MG63 (cell line): ENCODE measurements at regions not wholly inside any gene's neighbourhood (a gene's known extent, or its start where the extent isn't known, plus 50 kb on each side); places are given as distances from the start of the nearest gene placed in this dataset.

Experiments
- DNase-seq: peaks from one replicate; pipeline ENCODE4 v3.0.0-alpha.2; 2020
- H3K27me3 ChIP-seq: fragments of 250-450 bp; sonication (Bioruptor Pico); 2 replicates; pipeline ENCODE4 v1.5.1; 2020; ENCODE audit warnings: mild to moderate bottlenecking, moderate library complexity
- H3K36me3 ChIP-seq: fragments of 250-450 bp; sonication (Bioruptor Pico); 2 replicates; pipeline ENCODE4 v1.5.1; 2020; ENCODE audit warnings: mild to moderate bottlenecking, moderate library complexity
- H3K4me3 ChIP-seq: fragments of 250-450 bp; sonication (Bioruptor Pico); 2 replicates; pipeline ENCODE4 v1.5.1; 2020; ENCODE audit warnings: mild to moderate bottlenecking, moderate library complexity
- H3K9me3 ChIP-seq: fragments of 250-450 bp; sonication (Bioruptor Pico); 2 replicates; pipeline ENCODE4 v1.5.1; 2020; ENCODE audit warnings: mild to moderate bottlenecking, moderate library complexity

DNA sequence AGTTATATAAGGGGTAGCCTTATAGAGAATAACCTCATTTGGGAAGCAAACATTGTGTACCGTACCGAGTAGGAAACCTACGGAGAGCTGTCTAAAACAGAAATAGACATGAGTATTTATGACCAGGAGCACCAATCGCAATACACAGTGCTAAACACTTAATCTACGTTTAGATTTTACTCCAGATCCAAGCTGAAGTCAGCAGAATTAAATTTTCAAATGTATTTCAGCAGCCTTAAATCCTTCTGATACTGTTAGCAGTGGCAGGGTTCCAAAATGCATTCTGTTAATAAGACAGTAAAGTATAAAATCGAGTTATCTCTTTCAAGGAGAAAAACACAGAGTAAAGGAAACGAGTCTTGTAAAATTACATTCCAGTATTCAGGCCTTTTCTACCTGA, 118.1 kb upstream of the ZNF521 start:
- no peaks in the 10 kb centered on the region for H3K36me3 ChIP-seq
- no peak for DNase-seq
- no peaks in the 10 kb centered on the region for H3K9me3 ChIP-seq
- no peak overlapping the region for H3K4me3 ChIP-seq
- H3K27me3 ChIP-seq: no peaks in the 10 kb centered on the region

DNA sequence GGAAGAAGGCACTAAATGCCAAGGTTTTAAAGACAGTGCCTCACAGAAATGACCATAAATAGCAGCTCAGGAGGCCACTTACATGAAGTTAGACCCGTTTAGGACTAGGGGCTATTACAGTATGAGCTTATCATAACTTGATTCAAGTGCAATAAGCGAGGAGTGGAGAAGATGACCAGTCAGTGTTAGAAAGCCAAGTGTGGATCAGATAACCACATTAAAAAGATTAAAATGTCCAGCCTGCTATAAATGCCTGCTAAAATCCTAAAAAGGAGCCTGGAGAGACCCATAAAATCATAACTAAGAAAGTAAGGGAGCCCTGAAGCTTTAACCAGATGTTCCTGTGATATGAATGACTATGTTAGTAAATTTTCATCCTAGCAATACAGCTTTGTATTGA, 117.5 kb upstream of the ZNF521 start:
- DNase-seq: no peak
- no peaks in the 10 kb centered on the region for H3K36me3 ChIP-seq
- no peak overlapping the region for H3K4me3 ChIP-seq
- H3K9me3 ChIP-seq: no peaks in the 10 kb centered on the region
- H3K27me3 ChIP-seq: no peaks in the 10 kb centered on the region

DNA sequence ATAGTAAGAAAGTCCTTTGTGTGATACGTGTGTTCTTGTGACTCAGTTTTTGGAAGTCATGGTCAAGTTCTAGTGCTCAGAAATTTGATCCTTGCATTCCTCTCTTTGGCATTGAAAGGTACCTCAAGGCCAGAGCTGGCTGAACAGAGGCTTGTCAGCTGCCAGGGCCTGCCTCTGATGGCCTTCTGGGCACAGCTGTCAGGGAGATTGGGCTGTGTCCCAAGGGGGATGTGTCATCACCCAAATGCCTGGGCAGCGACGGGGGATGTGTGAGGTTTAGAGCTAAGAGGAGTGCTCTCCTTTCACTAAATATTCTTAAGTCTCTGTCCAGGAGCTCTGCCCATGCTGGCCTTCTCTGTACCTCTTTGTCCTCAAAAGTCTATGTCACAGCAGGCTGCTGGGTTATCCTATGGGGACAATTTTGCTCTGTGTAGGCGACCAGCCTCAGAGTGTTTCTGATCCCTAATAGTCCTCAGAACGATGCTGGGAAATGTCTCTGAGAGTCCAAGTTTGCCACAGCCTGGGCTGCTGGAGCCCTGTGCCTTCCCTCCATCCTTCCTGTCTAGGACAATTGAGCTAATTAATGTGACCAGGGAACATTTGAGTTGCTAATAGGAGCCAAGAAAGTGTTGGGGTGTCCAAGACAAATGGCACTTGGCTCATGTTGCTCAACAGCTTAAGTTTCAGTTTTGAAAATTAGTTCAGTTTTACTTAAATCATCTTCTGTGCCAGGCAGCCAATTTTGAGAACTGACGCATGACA, 115.4 kb upstream of the ZNF521 start:
- no peaks in the 10 kb centered on the region for H3K27me3 ChIP-seq
- H3K36me3 ChIP-seq: no peaks in the 10 kb centered on the region
- no peaks in the 10 kb centered on the region for H3K9me3 ChIP-seq
- H3K4me3 ChIP-seq: no peak overlapping the region
- DNase-seq: peak; percentile 93

DNA sequence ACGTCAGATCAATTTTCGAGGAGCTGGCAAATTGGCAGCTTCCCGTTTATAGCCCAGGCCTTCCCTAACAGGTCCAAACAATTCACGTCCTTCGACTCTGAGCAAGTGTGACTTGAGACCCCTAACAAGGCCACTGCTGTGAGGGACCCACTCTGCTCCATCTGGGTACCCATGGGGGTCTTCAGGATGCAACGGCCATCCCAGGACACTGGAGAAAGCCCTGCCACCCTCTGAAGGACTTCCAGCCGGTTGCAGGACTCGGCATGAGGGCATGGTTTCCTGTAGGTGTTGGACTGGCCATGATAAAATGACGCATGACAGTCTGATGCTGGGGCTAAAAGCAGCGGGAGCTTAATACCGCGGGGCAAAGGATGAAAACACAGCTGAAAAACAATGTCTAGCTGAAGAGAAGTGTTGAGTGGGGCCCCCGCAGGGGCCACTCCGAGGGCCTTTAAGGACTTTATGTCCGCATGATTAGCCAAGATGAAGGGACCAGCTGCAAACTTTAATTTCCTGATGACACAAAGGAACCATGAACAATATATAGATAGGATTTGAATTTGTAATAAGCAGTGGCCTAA, 113.3 kb upstream of the ZNF521 start:
- DNase-seq: no peak
- Histone ChIP-seq H3K9me3 (no peaks in the 10 kb centered on the region), H3K36me3 (no peaks in the 10 kb centered on the region), H3K4me3 (no peak overlapping the region), H3K27me3 (no peaks in the 10 kb centered on the region)

DNA sequence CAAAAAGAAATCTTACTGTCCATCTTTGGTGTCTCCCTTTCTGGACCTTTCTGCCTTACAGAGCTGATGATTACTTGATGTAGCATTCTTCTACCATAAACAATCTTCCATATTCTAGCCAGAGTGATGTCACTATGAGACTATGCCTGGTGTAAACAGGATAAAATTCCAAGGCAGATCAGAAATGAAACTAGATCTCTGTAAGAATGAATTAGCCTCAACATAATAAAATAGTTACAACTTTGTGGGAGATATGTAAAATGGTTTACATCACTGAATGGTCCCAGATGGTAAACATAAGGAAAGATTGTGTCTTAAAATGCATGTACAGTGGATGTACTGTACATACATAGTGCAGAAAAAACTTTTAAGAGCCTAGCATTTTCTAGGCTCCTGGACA, 112.3 kb upstream of the ZNF521 start:
- no peaks in the 10 kb centered on the region for H3K27me3 ChIP-seq
- H3K36me3 ChIP-seq: no peaks in the 10 kb centered on the region
- no peak overlapping the region for H3K4me3 ChIP-seq
- H3K9me3 ChIP-seq: no peaks in the 10 kb centered on the region
- DNase-seq: no peak

DNA sequence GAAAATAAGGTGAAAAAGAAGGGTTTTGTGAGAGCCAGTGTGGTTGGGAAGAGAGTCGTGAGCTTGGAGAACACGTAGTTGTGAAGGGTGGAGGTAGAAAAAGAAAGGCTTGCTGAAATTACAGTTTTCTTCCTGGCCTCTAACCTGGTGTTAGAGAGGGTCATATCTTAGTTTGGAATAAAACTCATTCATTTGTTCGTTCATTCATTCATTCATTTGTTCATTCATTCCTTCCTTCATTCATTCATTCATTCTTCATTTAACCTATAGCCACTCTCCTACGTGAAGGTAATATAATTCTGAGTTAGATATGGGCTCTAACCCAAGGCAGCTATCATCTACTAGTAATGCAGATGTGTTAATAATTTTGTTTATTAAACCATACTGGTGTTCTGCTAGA, 111.8 kb upstream of the ZNF521 start:
- Histone ChIP-seq H3K36me3 (no peaks in the 10 kb centered on the region), H3K27me3 (no peaks in the 10 kb centered on the region), H3K4me3 (no peak overlapping the region), H3K9me3 (no peaks in the 10 kb centered on the region)
- no peak for DNase-seq

DNA sequence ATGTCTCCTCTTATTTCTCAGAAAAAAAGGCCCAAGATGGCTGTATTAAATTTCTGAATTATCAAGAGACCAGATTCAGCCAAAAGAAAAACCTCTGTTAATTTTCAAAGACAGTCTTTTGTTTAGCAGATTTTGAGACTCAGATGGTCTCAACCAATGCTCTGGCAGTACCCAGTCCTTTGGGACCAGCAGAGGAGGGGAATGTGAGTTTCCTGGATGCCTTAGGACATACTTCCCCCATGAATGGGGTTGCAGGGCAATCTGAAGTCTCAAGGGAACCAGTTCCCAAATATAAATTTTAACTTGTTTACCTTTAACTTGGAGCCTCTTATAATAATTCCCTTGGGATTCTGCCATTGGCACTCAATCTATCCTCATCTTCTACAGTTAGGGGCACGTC, 107.8 kb upstream of the ZNF521 start:
- H3K27me3 ChIP-seq: no peaks in the 10 kb centered on the region
- no peaks in the 10 kb centered on the region for H3K9me3 ChIP-seq
- no peaks in the 10 kb centered on the region for H3K36me3 ChIP-seq
- no peak overlapping the region for H3K4me3 ChIP-seq
- no peak for DNase-seq

DNA sequence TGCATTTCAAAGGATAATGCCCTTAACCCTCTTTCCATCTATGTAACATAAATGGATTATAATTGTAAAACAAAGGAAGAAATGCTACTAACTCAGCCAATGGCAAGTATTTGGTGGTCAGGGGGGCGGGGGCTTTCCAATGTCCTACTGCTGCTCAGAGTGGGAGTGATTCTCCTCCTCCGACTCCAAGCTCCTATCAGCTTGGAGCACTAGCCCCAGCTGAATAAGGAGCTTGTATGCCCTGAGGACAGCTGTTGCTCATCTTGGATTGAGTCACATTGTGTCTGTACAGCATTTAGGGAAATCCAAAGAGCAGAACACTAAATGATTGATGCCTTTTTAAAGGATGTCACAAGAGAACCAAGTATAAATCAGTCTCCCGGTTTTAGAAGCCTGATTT, 105.6 kb upstream of the ZNF521 start:
- no peaks in the 10 kb centered on the region for H3K9me3 ChIP-seq
- no peaks in the 10 kb centered on the region for H3K36me3 ChIP-seq
- no peaks in the 10 kb centered on the region for H3K27me3 ChIP-seq
- no peak for DNase-seq
- H3K4me3 ChIP-seq: no peak overlapping the region

DNA sequence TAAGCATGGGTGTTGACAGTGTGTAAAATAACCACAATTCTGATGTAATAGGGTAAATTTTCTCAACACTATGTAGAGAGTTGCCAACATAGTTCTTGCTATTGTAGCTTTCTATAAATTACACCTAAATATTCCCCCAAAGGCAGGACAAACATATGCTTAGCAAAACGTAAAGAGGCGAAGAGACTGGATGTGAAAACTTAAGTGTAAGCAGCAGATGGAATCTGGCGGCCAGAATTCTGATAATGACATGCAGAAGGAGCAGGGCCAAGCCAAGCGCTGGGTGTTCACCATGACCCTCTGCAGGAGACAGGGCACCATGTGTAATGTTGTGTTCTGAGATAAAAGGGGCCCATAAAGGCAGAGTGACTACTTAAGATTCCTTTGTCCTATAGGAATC, 105.2 kb upstream of the ZNF521 start:
- Histone ChIP-seq H3K36me3 (no peaks in the 10 kb centered on the region), H3K9me3 (no peaks in the 10 kb centered on the region), H3K4me3 (no peak overlapping the region), H3K27me3 (no peaks in the 10 kb centered on the region)
- no peak for DNase-seq

DNA sequence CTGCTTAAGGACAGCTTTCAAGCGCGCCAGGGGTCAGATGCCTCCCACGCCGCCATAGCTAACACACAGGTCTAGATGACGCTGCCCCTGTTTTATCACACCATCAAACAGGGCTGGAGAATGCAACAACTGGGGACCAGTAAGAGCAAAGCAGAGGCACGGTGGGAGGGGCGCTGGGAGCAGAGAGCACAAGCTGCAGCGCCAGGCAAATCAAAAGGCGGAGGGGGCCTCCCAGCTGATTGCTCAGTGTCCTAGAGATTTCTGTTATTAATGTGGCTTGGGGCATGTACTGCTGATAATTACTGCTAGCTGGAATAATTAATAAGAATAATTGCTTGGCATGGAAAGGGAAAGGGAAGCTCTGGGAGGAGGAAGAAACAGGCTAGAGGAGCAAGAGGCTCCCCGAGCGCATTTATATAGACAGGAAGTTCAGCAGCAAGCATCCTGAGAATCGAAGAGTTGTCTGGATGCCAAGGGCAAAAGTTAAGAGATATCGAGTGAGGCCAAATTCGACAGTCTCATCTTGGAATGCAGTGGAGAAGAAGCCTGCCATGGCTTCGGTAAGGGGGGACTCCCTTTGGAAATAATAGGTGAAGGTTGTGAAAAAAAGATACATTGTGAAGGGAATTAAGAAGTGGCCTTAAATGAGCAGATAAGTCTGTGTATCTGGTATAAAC, 104.5 kb upstream of the ZNF521 start:
- Histone ChIP-seq H3K4me3 (no peak overlapping the region), H3K9me3 (no peaks in the 10 kb centered on the region), H3K27me3 (no peaks in the 10 kb centered on the region), H3K36me3 (no peaks in the 10 kb centered on the region)
- DNase-seq: no peak

DNA sequence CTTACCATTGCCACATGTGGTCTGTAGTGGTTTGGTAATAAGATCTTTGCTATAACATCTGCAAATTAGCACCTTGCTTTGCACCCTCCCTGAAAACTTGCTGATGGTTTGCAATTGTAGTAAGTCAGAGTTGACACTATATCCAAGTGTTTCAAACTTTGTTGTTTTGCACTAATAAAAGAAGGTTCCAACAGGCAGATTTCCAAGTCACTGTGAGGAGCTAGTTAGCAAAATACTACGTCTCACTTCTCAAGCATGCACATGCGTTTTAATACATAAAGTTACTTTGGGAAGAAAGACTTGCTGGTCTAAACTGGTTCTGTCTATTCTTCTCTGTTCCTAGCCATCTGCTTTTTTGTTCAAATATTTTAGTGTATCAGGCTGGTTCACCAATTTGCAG, 103.7 kb upstream of the ZNF521 start:
- DNase-seq: no peak
- Histone ChIP-seq H3K27me3 (no peaks in the 10 kb centered on the region), H3K36me3 (no peaks in the 10 kb centered on the region), H3K4me3 (no peak overlapping the region), H3K9me3 (no peaks in the 10 kb centered on the region)

DNA sequence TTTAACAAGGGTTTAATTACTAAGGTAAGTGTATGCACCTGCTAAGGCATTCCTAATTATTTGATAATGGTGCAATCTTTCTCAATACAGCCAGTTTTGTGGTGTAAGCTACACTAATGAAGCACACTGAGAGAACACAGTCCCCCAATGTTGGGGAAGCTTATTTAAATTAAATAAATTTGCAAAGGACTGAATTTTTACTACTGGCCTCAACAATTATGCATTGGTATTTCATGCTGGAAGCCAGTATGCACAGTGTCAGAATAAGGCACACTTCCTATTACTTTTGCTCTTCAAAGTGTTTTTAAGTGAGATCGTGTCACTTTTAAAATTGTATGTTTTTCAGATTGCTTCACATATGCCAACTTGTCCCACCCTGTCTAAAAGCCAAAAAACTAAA, 103.2 kb upstream of the ZNF521 start:
- Histone ChIP-seq H3K36me3 (no peaks in the 10 kb centered on the region), H3K9me3 (no peaks in the 10 kb centered on the region), H3K4me3 (no peak overlapping the region), H3K27me3 (no peaks in the 10 kb centered on the region)
- no peak for DNase-seq

DNA sequence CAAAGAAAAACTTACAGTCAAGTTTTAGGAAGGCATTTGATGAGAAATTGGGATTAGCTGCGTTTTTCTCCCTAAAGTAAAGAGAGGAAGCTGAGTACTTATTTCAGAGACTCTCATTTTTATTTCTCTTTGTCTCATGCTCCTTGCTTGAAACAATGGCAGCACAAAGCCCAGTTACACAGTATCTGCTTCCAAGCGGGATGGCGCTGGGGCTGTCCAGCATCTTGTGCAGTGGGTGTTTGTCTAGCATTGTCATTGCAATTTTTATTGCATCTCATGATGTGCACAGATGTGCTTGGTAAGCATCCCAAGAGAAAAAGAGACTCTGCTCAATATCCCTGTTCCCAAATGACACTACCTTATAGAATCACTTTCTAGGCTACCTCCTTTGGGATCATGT, 102.8 kb upstream of the ZNF521 start:
- DNase-seq: no peak
- H3K36me3 ChIP-seq: no peaks in the 10 kb centered on the region
- no peaks in the 10 kb centered on the region for H3K27me3 ChIP-seq
- H3K4me3 ChIP-seq: no peak overlapping the region
- H3K9me3 ChIP-seq: no peaks in the 10 kb centered on the region

DNA sequence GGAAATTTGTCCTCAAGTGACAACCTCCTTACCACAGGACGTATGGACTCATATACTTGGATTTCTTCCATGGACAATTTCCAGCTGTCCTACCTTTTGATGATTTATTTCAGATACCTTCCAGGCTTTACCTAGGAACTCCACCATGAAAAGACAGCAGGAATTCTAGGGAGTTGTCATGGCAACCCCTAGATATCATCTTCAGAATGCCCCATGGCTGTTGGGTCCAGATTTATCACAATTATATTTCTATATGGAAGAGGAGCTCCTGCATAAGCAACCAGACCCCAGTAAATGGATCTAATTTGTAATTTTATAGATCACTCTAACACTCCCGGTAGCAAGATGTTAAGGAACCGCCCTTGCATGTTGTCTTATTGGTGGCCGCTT, 102.3 kb upstream of the ZNF521 start:
- H3K4me3 ChIP-seq: no peak overlapping the region
- no peaks in the 10 kb centered on the region for H3K9me3 ChIP-seq
- no peaks in the 10 kb centered on the region for H3K27me3 ChIP-seq
- no peaks in the 10 kb centered on the region for H3K36me3 ChIP-seq
- DNase-seq: no peak

DNA sequence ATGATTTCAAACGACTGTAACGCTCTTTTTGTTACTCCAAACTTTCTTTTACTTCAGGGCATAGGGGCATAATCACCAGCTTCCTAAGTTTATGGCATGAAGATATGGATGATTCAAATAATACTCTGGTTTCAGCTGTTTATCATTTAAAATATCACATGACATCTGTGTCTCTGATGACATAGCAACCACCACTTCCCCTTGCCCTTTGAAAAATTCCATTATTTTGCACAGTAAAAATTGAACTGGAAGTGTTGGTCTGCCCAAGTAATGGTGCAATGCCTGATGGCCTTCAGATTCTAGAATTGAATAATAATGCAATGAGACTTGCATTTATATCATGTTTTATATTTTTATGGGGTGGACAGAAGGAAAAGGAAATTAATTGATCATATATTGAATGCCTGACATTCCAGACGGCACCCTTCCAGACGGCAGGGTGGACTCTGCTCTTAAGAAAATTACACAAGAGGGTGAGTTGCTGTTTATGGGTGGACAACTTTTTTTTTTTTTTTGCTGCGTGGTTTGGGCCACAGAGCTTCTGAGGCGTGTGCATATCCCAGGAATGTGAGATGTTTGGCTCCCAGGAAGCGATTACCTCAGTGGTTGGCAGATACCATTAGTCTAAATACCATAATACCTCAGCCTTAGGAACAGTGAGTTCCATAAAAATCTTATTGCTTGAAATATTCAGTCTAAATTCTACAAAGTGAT, 101.7 kb upstream of the ZNF521 start:
- Histone ChIP-seq H3K9me3 (no peaks in the 10 kb centered on the region), H3K36me3 (no peaks in the 10 kb centered on the region), H3K4me3 (no peak overlapping the region), H3K27me3 (no peaks in the 10 kb centered on the region)
- DNase-seq: peak; percentile 72

DNA sequence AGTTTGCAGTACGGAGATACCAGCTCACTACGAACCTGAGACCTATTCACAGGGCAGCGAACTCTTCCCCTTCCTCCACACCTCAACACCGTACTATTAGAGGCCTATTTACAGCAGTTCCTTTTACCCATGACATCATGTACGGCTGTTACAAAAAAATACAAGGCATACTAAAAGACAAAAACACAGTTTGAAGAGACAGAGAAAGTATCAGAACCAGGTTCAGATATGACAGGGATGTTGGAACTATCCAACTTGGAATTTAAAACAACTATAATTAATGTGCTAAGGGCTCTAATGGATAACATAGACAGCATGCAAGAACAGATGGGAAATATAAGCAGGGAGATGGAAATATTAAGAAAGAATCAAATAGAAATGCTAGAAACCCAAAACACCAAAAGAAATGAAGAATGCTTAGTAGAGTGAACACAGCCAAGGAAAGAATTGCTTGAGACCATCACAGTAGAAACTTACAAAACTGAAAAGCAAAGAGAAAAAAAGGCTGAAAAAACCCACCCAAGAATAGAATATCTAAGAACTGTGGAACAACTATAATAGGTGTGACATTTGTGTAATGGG, 99.2 kb upstream of the ZNF521 start:
- H3K36me3 ChIP-seq: no peaks in the 10 kb centered on the region

DNA sequence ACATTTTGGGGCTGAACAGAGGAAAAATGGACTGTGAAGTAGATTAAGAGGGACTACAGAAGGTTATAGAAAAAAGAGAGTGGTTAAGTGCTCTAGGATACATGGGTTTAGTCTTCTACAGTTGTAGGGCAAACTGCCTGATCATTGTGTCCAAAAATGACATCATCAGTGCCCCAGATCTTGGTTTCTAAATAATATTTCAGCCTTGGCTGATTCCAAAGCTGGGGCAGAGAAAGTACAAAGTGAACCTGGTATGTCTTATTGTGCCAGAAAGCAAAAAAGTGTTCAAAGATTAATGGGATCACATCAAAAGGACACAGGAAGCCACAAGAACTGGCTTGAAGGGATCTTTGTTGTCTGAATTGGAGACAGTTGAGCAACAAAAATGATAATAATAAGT, 97.1 kb upstream of the ZNF521 start:
- H3K4me3 ChIP-seq: no peak overlapping the region
- DNase-seq: no peak
- H3K27me3 ChIP-seq: no peaks in the 10 kb centered on the region
- no peaks in the 10 kb centered on the region for H3K36me3 ChIP-seq
- no peaks in the 10 kb centered on the region for H3K9me3 ChIP-seq

More for the DNA sequence above, 99.2 kb upstream of the ZNF521 start:
- H3K9me3 ChIP-seq: no peaks in the 10 kb centered on the region
- H3K4me3 ChIP-seq: no peak overlapping the region
- no peaks in the 10 kb centered on the region for H3K27me3 ChIP-seq
- no peak for DNase-seq
